ENCODE measurements at regions not wholly inside any gene's neighbourhood (a gene's known extent, or its start where the extent isn't known, plus 50 kb on each side); places are given as distances from the start of the nearest gene placed in this dataset.

DNA sequence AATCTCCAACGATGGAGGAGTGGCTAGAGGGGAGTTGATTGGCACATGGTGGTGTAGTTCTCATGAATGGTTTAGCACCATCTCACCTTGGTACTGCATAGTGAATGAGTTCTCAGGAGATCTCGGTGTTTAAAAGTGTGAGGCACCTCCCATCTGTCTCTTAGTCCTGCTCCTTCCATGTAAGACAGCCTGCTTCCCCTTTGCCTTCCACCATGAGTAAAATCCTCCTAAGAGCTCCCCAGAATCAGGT is 428.8 kb upstream of the MAF start:
- Histone ChIP-seq H3K9me3 (ENCODE audit: control insufficient read depth, low read length) (no peaks in the 10 kb centered on the region), H3K4me1 (ENCODE audit: control insufficient read depth, insufficient read depth, low read length) (no peaks in the 10 kb centered on the region), H3K36me3 (ENCODE audit: control insufficient read depth, insufficient read depth, low read length) (no peaks in the 10 kb centered on the region), H3K27ac (ENCODE audit: insufficient read depth, low read depth, low read length, poor library complexity, severe bottlenecking) (peak overlapping the region; percentile 44), H3K4me3 (ENCODE audit: insufficient read depth, low read depth, low read length) (no peak overlapping the region), H3K27me3 (ENCODE audit: control insufficient read depth, insufficient read depth, low read length, poor library complexity, severe bottlenecking) (peaks cover 71% of the 10 kb centered on the region)
- 89 to 95% methylated on average over 2 of the region's 2 CpGs for WGBS, 2 experiments

DNA sequence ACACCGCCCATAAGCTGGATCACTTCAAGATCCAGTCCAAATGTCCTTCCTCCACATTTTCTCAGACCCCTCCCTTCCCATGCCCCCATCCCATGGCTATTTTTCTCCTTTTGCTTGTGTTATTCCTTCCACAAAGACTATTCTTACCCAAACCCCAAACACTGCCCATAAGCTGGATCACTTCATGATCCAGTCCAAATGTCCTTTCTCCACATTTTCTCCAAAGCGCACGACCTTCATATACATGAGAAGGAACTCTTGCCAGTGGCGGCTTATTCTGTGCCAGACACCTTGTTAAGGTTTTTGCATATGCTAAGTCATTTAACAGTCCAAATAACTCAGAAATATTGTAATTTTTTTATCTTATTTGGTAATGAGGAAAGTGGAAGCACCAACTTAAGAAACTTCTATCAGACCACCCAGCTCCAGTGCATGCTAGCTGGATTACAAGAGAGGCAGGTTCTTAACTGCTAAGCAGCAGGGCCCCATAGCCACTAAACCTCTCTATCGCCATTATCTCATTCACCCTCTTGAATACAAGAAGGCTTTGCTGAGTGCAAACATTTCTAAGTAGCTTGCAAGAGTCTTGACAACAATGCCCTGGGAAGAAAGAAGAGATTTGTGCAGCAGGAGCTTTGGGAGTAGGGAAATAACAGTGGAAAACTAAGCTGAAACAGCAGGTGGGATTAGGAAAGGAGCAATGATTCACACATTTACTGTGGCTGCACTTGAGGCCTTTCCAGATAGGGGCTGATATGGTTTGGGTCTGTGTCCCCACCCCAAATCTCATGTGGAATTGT is 428.2 kb upstream of the MAF start:
- WGBS, 2 experiments, result 89% methylated on average over 5 of the region's 5 CpGs
- no peak overlapping the region for H3K4me3 ChIP-seq (ENCODE audit: insufficient read depth, low read depth, low read length)
- no peaks in the 10 kb centered on the region for H3K4me1 ChIP-seq (ENCODE audit: control insufficient read depth, insufficient read depth, low read length)
- H3K27me3 ChIP-seq (ENCODE audit: control insufficient read depth, insufficient read depth, low read length, poor library complexity, severe bottlenecking), result peaks cover 76% of the 10 kb centered on the region
- no peaks in the 10 kb centered on the region for H3K36me3 ChIP-seq (ENCODE audit: control insufficient read depth, insufficient read depth, low read length)
- peak overlapping the region; percentile 44 for H3K27ac ChIP-seq (ENCODE audit: insufficient read depth, low read depth, low read length, poor library complexity, severe bottlenecking)
- H3K9me3 ChIP-seq (ENCODE audit: control insufficient read depth, low read length), result no peaks in the 10 kb centered on the region

DNA sequence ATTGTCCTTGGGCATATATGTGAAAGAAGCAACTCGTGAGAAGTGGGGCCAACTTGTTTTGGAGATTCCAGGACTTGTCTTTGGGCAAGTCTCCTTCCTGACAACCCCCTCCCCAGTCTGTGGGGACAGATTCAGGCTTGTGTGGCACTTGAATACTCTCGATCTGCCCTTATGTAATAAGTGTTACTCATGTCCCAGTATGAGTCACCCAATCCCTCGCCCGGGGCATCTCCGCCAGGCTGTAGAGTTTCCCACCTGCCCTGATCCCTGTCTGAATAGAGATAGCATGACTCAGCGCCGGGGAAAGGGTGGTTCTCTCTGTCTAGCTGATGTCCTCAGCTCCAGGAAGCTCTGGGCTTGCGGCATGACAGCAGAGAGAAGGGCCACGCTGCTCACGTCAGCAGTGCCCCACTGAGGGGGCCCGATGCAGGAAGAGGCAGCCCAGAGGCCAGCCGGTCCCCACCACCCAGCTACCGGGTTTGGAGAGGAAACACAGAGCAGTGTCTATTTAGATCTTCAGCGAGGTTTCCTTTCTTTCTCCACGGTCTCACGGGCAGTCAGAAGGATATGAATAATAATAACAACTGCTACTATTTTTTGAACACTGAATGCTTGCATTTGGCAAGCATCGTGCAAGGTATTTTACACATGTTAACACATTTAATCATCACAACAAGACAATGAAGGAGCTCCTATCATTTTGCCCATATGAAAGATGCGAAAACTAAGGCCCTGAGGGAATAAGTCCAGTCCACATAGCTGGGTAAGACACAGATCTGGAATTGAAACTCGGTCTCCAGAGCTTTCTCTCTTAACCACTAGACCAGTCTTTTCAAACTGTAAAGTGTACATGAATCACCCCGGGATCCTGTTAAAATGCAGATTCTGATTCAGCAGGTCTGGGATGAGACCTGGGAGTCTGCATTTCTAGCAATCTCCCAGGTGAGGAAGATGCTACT is 426.7 kb upstream of the MAF start:
- 75 to 77% methylated on average over 19 to 20 of the region's 20 CpGs for WGBS, 2 experiments
- no peak overlapping the region for H3K27ac ChIP-seq (ENCODE audit: insufficient read depth, low read depth, low read length, poor library complexity, severe bottlenecking)
- H3K4me1 ChIP-seq (ENCODE audit: control insufficient read depth, insufficient read depth, low read length), result no peaks in the 10 kb centered on the region
- H3K4me3 ChIP-seq (ENCODE audit: insufficient read depth, low read depth, low read length), result no peak overlapping the region
- H3K9me3 ChIP-seq (ENCODE audit: control insufficient read depth, low read length), result no peaks in the 10 kb centered on the region
- no peaks in the 10 kb centered on the region for H3K36me3 ChIP-seq (ENCODE audit: control insufficient read depth, insufficient read depth, low read length)
- peaks cover 88% of the 10 kb centered on the region for H3K27me3 ChIP-seq (ENCODE audit: control insufficient read depth, insufficient read depth, low read length, poor library complexity, severe bottlenecking)

DNA sequence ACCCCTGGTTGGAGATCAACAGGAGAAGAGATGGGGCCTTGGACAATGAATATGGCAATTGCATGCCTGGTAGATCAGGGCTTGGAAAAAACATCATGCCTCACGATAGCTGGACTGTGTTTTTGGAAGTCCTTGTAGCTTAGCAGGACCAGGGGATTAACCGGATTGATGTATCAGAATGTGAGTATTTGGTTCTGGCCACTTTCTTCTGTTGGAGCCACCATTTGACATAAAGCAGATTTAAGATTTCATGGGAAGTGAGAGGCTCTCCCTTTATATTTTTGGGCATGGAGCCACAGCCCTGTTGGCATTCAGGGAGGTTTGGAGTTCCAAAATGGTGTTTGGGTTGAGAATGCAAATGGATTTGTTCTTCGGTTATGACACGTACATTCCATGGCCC is 424.7 kb upstream of the MAF start:
- Histone ChIP-seq H3K27ac (ENCODE audit: insufficient read depth, low read depth, low read length, poor library complexity, severe bottlenecking) (no peak overlapping the region), H3K4me3 (ENCODE audit: insufficient read depth, low read depth, low read length) (no peak overlapping the region)
- WGBS, 2 experiments, result 91 to 98% methylated on average over 4 of the region's 4 CpGs

DNA sequence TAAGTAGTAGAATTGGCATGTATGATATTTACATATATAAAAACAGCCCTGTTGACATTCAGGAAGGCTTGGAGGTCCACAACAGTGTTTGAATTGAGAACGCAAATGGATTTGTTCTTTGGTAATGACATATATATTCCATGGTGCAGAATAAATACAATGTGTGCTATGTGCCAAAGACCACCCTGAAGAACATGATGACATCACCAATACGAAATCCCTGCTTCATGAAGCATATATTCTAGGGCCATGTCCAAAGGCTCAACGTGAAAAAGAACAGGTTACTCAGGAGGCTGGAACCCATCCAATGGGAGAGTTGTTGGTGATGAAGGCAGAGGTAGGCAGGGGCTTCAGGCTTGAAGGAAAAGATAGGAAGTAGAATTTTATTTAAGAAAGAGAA is 423.9 kb upstream of the MAF start:
- H3K27me3 ChIP-seq (ENCODE audit: control insufficient read depth, insufficient read depth, low read length, poor library complexity, severe bottlenecking), result peaks cover 79% of the 10 kb centered on the region
- H3K4me3 ChIP-seq (ENCODE audit: insufficient read depth, low read depth, low read length), result no peak overlapping the region
- H3K4me1 ChIP-seq (ENCODE audit: control insufficient read depth, insufficient read depth, low read length), result no peaks in the 10 kb centered on the region
- 93 to 96% methylated on average over 3 of the region's 3 CpGs for WGBS, 2 experiments
- H3K27ac ChIP-seq (ENCODE audit: insufficient read depth, low read depth, low read length, poor library complexity, severe bottlenecking), result no peak overlapping the region
- H3K9me3 ChIP-seq (ENCODE audit: control insufficient read depth, low read length), result no peaks in the 10 kb centered on the region
- H3K36me3 ChIP-seq (ENCODE audit: control insufficient read depth, insufficient read depth, low read length), result no peaks in the 10 kb centered on the region

More for the DNA sequence above, 424.7 kb upstream of the MAF start:
- Histone ChIP-seq H3K4me1 (ENCODE audit: control insufficient read depth, insufficient read depth, low read length) (no peaks in the 10 kb centered on the region), H3K9me3 (ENCODE audit: control insufficient read depth, low read length) (no peaks in the 10 kb centered on the region), H3K36me3 (ENCODE audit: control insufficient read depth, insufficient read depth, low read length) (no peaks in the 10 kb centered on the region), H3K27me3 (ENCODE audit: control insufficient read depth, insufficient read depth, low read length, poor library complexity, severe bottlenecking) (peaks cover 87% of the 10 kb centered on the region)

DNA sequence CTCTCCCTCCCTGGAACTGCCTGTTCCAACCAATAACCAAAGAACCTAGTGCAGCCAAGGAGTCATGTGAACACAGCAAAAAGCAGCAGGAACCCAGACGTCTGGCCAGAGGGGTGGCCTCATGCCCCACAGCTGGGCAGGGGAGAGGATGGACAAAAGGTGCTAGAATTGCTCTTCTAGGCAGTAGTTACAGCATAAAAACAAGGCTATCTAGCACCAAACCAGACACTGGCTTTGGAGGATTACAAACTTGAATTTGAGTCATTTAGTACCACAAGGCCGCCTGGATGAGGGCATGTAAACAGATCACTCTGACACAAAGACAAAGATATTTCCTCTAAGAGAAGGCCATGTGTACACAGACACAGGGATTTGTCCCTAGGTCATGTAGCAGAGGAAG is 423.3 kb upstream of the MAF start:
- Histone ChIP-seq H3K27me3 (ENCODE audit: control insufficient read depth, insufficient read depth, low read length, poor library complexity, severe bottlenecking) (peaks cover 77% of the 10 kb centered on the region), H3K4me3 (ENCODE audit: insufficient read depth, low read depth, low read length) (no peak overlapping the region), H3K4me1 (ENCODE audit: control insufficient read depth, insufficient read depth, low read length) (no peaks in the 10 kb centered on the region), H3K27ac (ENCODE audit: insufficient read depth, low read depth, low read length, poor library complexity, severe bottlenecking) (no peak overlapping the region), H3K9me3 (ENCODE audit: control insufficient read depth, low read length) (no peaks in the 10 kb centered on the region), H3K36me3 (ENCODE audit: control insufficient read depth, insufficient read depth, low read length) (no peaks in the 10 kb centered on the region)
- WGBS, 2 experiments, result 81 to 84% methylated on average over 2 of the region's 2 CpGs

DNA sequence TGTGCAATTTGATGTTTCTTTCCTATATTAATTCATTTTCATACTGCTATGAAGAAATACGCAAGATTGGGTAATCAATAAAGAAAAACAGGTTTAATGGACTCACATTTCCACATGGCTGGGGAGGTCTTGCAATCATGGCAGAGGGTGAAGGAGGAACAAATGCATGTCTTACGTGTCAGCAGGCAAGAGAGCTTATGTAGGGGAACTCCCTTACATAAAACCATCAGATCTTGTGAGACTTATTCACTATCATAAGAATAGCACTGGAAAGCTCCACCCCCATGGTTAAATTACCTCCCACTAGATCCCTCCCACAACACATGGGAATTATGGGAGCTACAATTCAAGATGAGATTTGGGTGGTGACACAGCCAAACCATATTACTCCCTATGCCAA is 418.9 kb upstream of the MAF start:
- H3K36me3 ChIP-seq (ENCODE audit: control insufficient read depth, insufficient read depth, low read length), result no peaks in the 10 kb centered on the region
- no peaks in the 10 kb centered on the region for H3K4me1 ChIP-seq (ENCODE audit: control insufficient read depth, insufficient read depth, low read length)
- WGBS, 2 experiments, result 71 to 81% methylated on average over 2 of the region's 2 CpGs
- H3K9me3 ChIP-seq (ENCODE audit: control insufficient read depth, low read length), result no peaks in the 10 kb centered on the region
- H3K27ac ChIP-seq (ENCODE audit: insufficient read depth, low read depth, low read length, poor library complexity, severe bottlenecking), result no peak overlapping the region
- H3K4me3 ChIP-seq (ENCODE audit: insufficient read depth, low read depth, low read length), result no peak overlapping the region
- H3K27me3 ChIP-seq (ENCODE audit: control insufficient read depth, insufficient read depth, low read length, poor library complexity, severe bottlenecking), result peaks cover 35% of the 10 kb centered on the region

DNA sequence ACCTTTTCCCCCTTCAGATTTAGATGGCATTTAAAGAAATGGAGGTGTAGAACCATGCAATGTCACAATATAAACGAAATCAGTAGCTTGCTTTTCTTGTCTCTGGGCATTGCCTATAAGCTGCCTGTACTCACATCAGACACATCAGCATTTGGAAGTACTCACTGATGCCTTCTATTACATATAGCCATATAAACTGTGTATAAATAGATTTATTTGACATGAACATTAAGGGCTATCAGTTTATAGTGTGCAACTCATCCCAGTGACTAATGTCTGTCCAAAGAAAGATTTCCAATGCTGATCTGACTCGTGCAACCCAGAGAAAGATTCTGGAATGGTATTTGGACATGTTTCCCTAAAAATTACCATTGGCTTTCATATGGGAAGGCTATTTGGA is 417.9 kb upstream of the MAF start:
- H3K36me3 ChIP-seq (ENCODE audit: control insufficient read depth, insufficient read depth, low read length), result no peaks in the 10 kb centered on the region
- 73 to 99% methylated on average over 2 of the region's 2 CpGs for WGBS, 2 experiments
- H3K9me3 ChIP-seq (ENCODE audit: control insufficient read depth, low read length), result no peaks in the 10 kb centered on the region
- peaks cover 26% of the 10 kb centered on the region for H3K27me3 ChIP-seq (ENCODE audit: control insufficient read depth, insufficient read depth, low read length, poor library complexity, severe bottlenecking)
- H3K27ac ChIP-seq (ENCODE audit: insufficient read depth, low read depth, low read length, poor library complexity, severe bottlenecking), result no peak overlapping the region
- H3K4me1 ChIP-seq (ENCODE audit: control insufficient read depth, insufficient read depth, low read length), result no peaks in the 10 kb centered on the region
- H3K4me3 ChIP-seq (ENCODE audit: insufficient read depth, low read depth, low read length), result no peak overlapping the region

DNA sequence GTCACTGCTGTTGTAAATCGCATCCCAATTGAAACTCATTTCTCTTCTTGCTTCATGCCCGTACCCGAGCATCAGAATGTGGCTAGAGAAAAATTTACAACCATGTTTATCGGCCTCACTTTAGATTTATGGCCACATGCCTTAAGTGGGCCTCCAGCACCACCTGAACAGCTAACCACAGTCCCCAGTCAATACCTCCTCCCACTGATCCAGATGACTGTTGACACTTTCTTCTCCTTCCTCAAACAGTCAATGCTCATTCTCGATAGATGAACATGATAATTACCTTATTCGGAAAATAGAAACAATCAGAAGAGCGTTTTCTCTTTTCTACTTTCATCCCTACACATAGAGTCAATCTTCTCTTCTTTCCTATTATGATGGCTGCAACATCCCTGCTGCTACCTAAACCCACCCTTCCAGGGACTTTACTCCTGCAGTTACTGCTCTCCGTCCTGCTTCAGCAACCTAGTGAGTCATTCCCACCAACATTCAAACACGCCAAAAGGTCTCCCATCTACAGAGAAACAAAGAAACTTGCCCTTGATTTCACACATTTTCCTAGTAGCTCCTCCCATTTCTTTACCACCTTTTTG is 416.3 kb upstream of the MAF start:
- WGBS, 2 experiments, result 91 to 94% methylated on average over 9 of the region's 9 CpGs
- H3K9me3 ChIP-seq (ENCODE audit: control insufficient read depth, low read length), result no peaks in the 10 kb centered on the region
- H3K27me3 ChIP-seq (ENCODE audit: control insufficient read depth, insufficient read depth, low read length, poor library complexity, severe bottlenecking), result peaks cover 13% of the 10 kb centered on the region
- H3K4me1 ChIP-seq (ENCODE audit: control insufficient read depth, insufficient read depth, low read length), result no peaks in the 10 kb centered on the region
- H3K27ac ChIP-seq (ENCODE audit: insufficient read depth, low read depth, low read length, poor library complexity, severe bottlenecking), result no peak overlapping the region
- no peaks in the 10 kb centered on the region for H3K36me3 ChIP-seq (ENCODE audit: control insufficient read depth, insufficient read depth, low read length)
- H3K4me3 ChIP-seq (ENCODE audit: insufficient read depth, low read depth, low read length), result no peak overlapping the region

DNA sequence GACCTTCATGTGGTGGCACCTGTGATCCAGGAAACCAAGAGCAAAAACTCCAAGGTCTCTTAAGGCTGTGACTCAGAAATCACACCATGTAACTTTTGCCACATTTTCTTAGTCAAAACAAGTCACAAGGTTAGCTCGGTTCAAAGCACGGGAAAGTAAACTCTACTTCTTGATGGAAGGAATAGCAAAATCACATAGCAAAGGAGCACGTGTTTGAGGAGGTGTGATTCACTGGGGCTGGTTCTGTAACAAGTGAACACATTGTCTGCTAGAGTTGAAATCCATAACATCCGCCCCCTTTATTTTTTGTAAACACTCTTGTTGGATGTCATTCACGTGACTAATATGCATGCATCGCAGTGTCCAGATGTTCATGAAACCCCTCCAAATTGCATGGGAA is 415.0 kb upstream of the MAF start:
- Histone ChIP-seq H3K27me3 (ENCODE audit: control insufficient read depth, insufficient read depth, low read length, poor library complexity, severe bottlenecking) (peaks cover 3% of the 10 kb centered on the region), H3K9me3 (ENCODE audit: control insufficient read depth, low read length) (no peaks in the 10 kb centered on the region), H3K4me1 (ENCODE audit: control insufficient read depth, insufficient read depth, low read length) (no peaks in the 10 kb centered on the region), H3K4me3 (ENCODE audit: insufficient read depth, low read depth, low read length) (no peak overlapping the region), H3K36me3 (ENCODE audit: control insufficient read depth, insufficient read depth, low read length) (no peaks in the 10 kb centered on the region), H3K27ac (ENCODE audit: insufficient read depth, low read depth, low read length, poor library complexity, severe bottlenecking) (no peak overlapping the region)
- 96 to 97% methylated on average over 6 of the region's 6 CpGs for WGBS, 2 experiments
